GM21447 (cell line): ENCODE measurements at regions not wholly inside any gene's neighbourhood (a gene's known extent, or its start where the extent isn't known, plus 50 kb on each side); places are given as distances from the start of the nearest gene placed in this dataset.
"Not testable (repeated sequence)": the region's sequence is repeated elsewhere in the genome, so short reads cannot be mapped to it uniquely, and the experiment has no call there.

Experiments used
- ATAC-seq: cut with Tn5 transposase; IDR thresholded peaks from one replicate; pipeline ENCODE4 v1.9.1; 2021; ENCODE audit not compliant: unreplicated experiment

GRCh38 chr9:754150-754931, 87.2 kb upstream of the DMRT1 start:
- no peak for ATAC-seq

- no peak for ATAC-seq
Observed at GRCh38 chr9:755454-756381, 85.8 kb upstream of the DMRT1 start.

DNA sequence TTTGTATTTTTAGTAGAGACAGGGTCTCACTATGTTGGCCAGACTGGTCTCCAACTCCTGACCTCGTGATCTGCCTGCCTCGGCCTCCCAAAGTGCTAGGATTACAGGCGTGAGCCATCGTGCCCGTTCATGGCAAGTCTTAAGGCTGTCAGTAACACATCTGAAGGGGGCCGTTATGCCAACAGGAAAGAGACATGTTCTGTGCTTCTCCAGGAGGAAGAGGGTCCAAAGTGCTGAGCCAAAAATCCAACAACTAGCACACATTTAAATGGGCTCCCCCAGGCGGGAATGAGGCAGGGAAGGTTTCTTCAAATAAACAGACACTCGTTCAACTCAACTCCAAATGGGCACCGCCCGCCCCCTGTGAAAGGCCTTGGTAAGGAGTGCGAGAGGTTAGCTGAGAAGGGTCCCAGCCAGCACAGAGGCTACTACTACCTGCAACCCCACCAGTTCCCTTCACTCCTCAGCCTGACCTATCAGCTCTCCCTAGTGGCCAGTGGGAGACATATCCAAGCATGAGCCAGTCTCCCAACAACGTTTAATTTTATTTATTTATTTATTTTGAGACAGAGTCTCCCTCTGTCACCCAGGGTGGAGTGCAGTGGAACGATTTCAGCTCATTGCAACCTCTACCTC, 84.1 kb upstream of the DMRT1 start:
- no peak for ATAC-seq

DNA sequence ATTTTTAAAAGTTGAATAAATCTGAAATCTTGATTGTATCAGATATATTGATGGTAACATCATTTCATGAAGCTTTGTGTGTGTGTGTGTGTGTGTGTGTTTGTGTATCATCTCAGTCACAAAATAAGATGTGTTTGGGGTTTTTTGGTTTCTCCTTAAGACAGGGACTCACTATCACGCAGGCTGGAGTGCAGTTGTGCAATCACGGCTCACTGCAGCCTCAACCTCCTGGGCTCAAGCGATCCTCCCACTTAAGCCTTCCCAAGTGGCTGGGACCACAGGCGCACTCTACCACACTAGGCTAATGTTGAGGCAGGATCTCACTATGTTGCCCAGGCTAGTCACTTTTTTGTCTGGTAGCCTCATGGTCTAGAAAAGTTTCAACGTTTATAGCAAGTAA, 83.4 kb upstream of the DMRT1 start:
- no peak for ATAC-seq

DNA sequence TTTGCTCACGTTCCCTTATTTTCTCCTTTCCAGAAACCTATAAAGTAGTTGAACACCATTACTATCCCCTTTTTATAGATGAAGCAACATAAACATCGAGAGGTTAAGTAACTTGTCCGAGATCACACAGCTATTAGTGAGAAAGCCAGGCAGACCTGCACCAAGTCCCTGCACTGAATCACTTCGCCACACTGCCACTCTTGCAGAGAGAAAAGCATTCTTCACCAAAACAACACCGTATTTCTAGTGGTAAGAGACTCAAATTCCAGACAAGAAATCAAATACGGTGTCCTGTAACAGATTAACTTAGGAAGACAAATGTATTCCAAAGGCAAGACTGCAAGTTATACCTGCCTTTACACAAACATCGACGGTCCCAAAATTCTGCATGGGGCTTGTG, 82.0 kb upstream of the DMRT1 start:
- ATAC-seq = no peak

DNA sequence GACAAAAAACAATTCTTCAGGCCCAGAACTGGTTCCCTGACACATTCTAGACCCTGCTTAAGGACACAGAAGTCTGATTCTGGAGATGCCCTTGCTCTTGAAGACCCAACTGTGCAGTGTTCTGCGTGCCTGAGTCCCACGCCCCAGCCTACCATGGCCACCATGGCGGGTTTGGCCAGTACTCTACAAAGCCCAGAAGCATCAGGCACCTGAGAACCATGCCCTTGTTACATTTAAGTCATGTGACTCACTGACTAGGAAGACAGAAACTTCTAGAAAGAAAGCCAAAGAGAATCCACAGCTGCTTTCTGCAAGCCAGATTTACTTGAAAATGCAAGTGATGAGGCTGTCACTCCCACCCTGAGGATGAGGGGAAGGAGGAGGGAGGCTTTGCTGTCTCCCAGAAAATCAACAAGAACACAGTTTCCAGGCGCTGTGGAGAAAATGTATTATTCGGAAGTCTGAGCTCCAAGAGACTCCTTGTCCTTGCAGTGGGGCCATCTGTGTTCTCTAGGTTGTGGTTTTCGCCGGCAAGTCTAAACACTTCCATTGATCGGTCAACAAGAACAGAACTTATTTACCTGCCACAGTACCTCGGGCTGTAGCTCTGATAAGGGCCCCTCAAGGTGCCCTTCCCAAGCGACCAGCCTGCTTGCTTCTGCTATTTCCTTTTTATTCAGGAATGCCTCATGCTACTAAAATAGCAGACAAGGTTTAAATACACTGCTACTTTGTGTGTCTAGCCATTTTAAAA, 81.3 kb upstream of the DMRT1 start:
- ATAC-seq = no peak

GRCh38 chr9:761176-761792, 80.2 kb upstream of the DMRT1 start:
- no peak for ATAC-seq

GRCh38 chr9:761793-762560, 79.5 kb upstream of the DMRT1 start:
- no peak for ATAC-seq

DNA sequence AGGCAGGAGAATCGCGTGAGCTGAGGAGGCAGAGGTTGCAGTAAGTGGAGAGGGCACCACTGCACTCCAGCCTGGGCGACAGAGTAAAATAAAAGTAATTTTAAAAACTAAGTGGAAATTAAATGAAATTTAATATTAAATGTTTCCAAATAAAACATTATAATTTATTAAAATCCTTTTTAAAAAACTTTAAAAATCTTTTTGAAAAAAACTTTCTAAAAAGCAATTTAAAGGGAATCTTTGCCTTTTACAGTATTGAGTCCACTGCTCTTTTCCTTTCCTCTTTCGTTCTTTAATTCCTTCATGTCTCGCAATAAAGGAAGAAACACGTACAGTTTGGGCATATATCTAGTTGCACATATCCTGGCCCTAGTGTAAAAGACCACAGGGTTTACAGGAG, 77.8 kb upstream of the DMRT1 start:
- ATAC-seq = no peak

- ATAC-seq = no peak
Observed at GRCh38 chr9:764105-764524, 77.4 kb upstream of the DMRT1 start.

- no peak for ATAC-seq
Observed at GRCh38 chr9:764986-765385, 76.5 kb upstream of the DMRT1 start.

DNA sequence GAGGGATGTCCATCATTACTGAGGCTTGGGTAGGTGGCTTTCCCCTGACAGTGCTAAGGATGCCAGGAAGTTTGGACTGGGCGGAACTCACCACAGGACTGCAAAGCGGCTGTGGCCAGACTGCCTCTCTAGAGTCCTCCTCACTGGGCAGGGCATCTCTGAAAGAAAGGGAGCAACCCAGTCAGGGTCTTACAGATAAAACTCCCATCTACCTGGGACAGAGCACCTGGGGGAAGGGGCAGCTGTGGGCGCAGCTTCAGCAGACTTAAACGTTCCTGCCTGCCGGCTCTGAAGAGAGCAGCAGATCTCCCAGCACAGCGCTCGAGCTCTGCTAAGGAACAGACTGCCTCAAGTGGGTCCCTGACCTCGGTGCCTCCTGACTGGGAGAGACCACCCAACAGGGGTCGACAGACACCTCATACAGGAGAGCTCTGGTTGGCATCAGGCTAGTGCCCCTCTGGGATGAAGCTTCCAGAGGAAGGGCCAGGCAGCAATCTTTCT, 74.4 kb upstream of the DMRT1 start:
- ATAC-seq = not testable (repeated sequence)

DNA sequence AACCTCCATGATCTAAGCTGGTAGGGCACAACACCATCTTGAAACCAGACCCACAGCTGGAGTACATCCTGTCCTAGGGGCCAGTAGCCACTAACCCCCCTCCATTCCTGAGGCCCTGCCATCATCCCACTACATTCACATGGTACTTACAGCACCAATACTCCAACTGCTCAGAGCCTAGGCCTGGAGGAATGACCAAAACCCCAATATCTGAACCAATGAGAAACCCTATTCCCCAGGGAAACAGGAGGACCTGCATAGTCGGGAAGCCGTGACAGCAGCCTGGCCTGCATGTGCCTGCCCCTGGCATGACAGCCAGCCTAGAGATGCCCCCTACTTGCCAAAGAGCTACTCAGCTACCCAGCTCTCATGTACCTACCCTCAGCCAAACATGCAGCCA, 65.4 kb upstream of the DMRT1 start:
- no peak for ATAC-seq

- ATAC-seq = no peak
Observed at GRCh38 chr9:777978-778377, 63.5 kb upstream of the DMRT1 start.

DNA sequence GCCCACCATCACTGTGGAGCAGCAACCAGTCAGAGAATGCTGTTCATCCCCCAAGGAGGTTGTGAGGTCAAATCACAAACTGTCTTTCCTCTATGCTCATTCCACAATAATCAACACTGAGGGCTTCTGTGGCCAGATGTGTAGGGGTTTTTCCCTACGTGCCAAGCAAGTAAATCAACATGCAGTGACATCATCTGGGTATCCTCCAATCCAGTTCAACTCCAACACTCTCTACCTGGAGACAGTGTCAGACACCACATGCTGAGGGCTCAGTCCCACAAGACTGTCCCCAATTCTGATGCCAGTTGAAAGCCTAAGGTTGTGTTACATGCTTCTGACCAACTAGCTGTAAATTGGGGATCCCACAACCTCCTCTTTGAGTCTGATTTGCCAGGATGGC, 57.3 kb upstream of the DMRT1 start:
- ATAC-seq = no peak

- ATAC-seq = no peak
Observed at GRCh38 chr9:784916-785315, 56.6 kb upstream of the DMRT1 start.

DNA sequence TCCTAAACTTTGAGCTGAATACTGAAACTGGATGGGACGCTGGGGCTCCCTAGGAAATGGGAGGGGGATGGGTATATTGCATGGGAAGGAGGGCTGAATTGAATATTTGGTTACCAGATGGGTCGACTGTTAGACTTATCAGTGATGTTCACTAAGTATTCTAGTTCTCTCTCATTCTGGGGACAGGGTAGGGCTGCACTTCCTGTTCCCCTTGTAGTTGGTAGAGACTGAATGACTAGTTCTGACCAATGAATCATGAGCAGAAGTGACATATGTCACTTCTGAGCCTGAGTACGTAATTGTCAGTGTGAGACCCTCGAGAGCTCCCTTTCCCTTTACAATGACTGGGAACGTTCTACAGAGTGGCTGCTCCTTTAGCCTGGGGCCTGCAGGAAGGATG, 55.5 kb upstream of the DMRT1 start:
- no peak for ATAC-seq

DNA sequence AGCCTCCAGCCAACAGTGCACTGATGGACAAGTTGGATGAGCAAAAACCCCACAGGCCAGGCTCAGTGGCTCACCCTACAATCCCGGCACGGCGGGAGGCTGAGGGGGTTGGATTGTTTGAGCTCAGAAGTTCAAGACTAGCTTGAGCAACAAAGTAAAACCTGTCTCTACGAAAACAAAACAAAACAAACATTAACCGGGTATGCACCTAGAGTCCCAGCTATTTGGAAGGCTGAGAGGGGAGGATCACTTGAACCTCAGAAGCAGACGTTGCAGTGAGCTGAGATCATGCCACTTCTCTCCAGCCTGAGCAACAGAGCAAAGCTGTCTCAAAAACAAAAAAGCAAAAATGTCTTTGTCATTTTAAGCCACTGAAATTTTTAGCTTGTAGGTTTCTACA, 55.1 kb upstream of the DMRT1 start:
- no peak for ATAC-seq

GRCh38 chr9:788777-789176, 52.7 kb upstream of the DMRT1 start:
- ATAC-seq = no peak
